NT2/D1 (cell line): ENCODE measurements at regions not wholly inside any gene's neighbourhood (a gene's known extent, or its start where the extent isn't known, plus 50 kb on each side); places are given as distances from the start of the nearest gene placed in this dataset.

Experiments
- SUZ12 ChIP-seq: IDR thresholded peaks from 2 replicates; pipeline ENCODE4 v1.6.1; 2011; ENCODE audit not compliant: insufficient read length, insufficient read depth; ENCODE audit errors: extremely low read depth
- ZNF274 ChIP-seq: IDR thresholded peaks from 2 replicates; pipeline ENCODE4 v1.6.1; 2011; ENCODE audit warnings: mild to moderate bottlenecking, low read depth, low read length

GRCh38 chr1:115534106-115534505, 107.7 kb upstream of the VANGL1 start:
- no peak for TF ChIP-seq ZNF274
- no peak for TF ChIP-seq SUZ12
